ENCODE measurements at regions not wholly inside any gene's neighbourhood (a gene's known extent, or its start where the extent isn't known, plus 50 kb on each side); places are given as distances from the start of the nearest gene placed in this dataset.

- TF ChIP-seq MYC (IDR thresholded peaks at IDR 0.05; ENCODE audit: low read depth, low read length) (no peak), CTCF (IDR thresholded peaks at IDR 0.05; ENCODE audit: low read depth, low read length) (no peak)
Measured at GRCh38 chr4:20621476-20621875, 78.8 kb upstream of the PACRGL start.
